RWPE2 (cell line): ENCODE measurements at regions not wholly inside any gene's neighbourhood (a gene's known extent, or its start where the extent isn't known, plus 50 kb on each side); places are given as distances from the start of the nearest gene placed in this dataset.

Source experiments
- ATAC-seq: fragments of 200-7000 bp; cut with Tn5 transposase; 3 replicates; pipeline ENCODE4 v1.9.1; 2021; ENCODE audit warnings: low read depth
- DNase-seq: peaks from one replicate; pipeline ENCODE4 v3.0.0-alpha.2; 2020; ENCODE audit warnings: low spot score
- H3K27ac ChIP-seq: fragments of 450-650 bp; 2 replicates; pipeline ENCODE4 v1.5.1; 2017; ENCODE audit warnings: mild to moderate bottlenecking; ENCODE audit not compliant: poor library complexity, severe bottlenecking
- H3K27me3 ChIP-seq: fragments of 250-450 bp; sonication (Bioruptor Pico); 2 replicates; pipeline ENCODE4 v1.5.1; 2021; ENCODE audit warnings: mild to moderate bottlenecking, moderate library complexity; ENCODE audit not compliant: insufficient read depth, poor library complexity, severe bottlenecking
- H3K36me3 ChIP-seq: fragments of 250-450 bp; sonication (Bioruptor Pico); 2 replicates; pipeline ENCODE4 v1.5.1; 2020; ENCODE audit warnings: low read depth, mild to moderate bottlenecking, moderate library complexity
- H3K4me1 ChIP-seq: fragments of 250-450 bp; sonication (Bioruptor Pico); 2 replicates; pipeline ENCODE4 v1.5.1; 2021; ENCODE audit warnings: mild to moderate bottlenecking, moderate library complexity; ENCODE audit not compliant: insufficient read depth, poor library complexity, severe bottlenecking
- H3K4me3 ChIP-seq: fragments of 250-450 bp; sonication (Bioruptor Pico); 2 replicates; pipeline ENCODE4 v1.5.1; 2021; ENCODE audit warnings: mild to moderate bottlenecking, moderate library complexity; ENCODE audit not compliant: severe bottlenecking
- H3K9me3 ChIP-seq: fragments of 250-450 bp; sonication (Bioruptor Pico); 2 replicates; pipeline ENCODE4 v1.5.1; 2021; ENCODE audit warnings: mild to moderate bottlenecking, moderate library complexity; ENCODE audit not compliant: severe bottlenecking
- TF ChIP-seq, protein P1 (sequence below): fragments of 450-650 bp; IDR thresholded peaks from one replicate; pipeline ENCODE4 v1.5.1; 2017; ENCODE audit warnings: mild to moderate bottlenecking, moderate library complexity; ENCODE audit not compliant: poor library complexity, severe bottlenecking

DNA sequence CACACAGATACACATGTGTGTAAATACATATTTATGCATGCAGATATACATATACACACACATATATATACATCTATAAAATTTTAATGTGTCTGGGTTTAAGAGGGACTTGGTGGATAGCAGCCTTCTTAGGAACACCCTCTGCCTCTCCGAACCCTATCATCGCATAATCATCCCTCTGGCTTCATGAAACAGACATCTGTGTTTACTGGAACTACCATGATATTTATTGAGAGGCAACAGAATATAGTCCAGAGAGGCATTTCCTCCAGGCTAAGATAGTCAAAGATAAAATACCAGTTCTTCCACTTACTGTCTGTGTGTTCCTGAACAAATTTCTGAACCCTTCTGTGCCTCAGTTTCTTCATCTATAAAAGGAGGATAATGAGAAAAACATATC lies 239.0 kb upstream of the FANCL start:
- H3K4me1 ChIP-seq = peaks cover 3% of the 10 kb centered on the region
- no peaks in the 10 kb centered on the region for H3K36me3 ChIP-seq
- TF ChIP-seq, protein P1, sequence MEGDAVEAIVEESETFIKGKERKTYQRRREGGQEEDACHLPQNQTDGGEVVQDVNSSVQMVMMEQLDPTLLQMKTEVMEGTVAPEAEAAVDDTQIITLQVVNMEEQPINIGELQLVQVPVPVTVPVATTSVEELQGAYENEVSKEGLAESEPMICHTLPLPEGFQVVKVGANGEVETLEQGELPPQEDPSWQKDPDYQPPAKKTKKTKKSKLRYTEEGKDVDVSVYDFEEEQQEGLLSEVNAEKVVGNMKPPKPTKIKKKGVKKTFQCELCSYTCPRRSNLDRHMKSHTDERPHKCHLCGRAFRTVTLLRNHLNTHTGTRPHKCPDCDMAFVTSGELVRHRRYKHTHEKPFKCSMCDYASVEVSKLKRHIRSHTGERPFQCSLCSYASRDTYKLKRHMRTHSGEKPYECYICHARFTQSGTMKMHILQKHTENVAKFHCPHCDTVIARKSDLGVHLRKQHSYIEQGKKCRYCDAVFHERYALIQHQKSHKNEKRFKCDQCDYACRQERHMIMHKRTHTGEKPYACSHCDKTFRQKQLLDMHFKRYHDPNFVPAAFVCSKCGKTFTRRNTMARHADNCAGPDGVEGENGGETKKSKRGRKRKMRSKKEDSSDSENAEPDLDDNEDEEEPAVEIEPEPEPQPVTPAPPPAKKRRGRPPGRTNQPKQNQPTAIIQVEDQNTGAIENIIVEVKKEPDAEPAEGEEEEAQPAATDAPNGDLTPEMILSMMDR = no peak
- no peak for ATAC-seq
- H3K4me3 ChIP-seq = no peak overlapping the region
- DNase-seq = no peak
- H3K27me3 ChIP-seq = no peaks in the 10 kb centered on the region
- no peak overlapping the region for H3K27ac ChIP-seq
- no peaks in the 10 kb centered on the region for H3K9me3 ChIP-seq

DNA sequence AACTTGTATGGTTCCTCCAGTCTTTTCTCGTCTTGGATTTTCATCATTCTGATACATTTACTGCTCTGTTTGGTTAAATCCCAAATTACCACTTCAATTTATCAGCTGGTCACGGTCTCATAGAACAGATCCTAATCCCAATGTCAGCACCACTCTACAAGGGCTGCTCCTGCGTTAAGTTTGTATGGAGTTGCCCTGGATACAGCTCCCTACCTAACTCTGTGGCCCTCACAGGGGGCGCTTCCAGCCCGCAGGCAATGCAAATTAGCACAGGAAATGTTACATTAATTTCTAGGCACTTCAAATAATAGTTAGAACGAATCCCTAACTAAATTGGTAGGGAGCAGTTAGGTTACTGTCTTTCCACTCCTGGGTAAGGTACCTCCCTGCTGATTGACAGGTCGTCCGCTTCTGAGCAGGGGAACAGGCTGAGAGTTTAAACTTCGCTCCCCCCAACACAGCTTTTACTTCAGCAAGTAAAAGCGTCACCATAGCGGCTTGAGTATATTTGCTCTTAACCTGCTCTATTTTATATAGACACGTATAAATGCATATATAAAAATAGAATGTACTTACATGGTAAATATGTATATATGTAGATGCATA lies 238.5 kb upstream of the FANCL start:
- Histone ChIP-seq H3K4me3 (no peak overlapping the region), H3K27me3 (no peaks in the 10 kb centered on the region), H3K36me3 (no peaks in the 10 kb centered on the region), H3K27ac (no peak overlapping the region), H3K9me3 (no peaks in the 10 kb centered on the region), H3K4me1 (peaks cover 3% of the 10 kb centered on the region)
- ATAC-seq (no peak), DNase-seq (no peak)
- TF ChIP-seq, protein P1 = no peak

DNA sequence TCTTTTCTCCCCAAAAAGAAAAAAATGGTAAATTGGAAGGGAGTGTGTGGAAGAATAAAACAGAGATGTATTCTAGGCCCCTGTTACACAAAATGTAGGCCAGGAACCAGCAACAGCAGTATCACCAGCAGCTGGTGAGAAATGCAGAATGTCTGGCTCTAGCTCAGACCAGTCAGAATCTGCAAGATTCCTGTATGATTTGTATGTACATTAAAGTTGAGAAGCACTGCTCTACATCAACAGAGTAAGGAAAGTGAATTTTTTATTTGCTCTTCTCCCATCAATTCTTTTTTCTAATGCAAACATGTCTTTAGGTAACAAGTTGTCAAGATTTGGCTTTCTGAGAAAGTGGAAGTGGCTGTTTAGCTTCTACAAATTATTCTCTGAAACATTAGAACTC lies 235.4 kb upstream of the FANCL start:
- Histone ChIP-seq H3K27ac (no peak overlapping the region), H3K4me1 (no peaks in the 10 kb centered on the region), H3K9me3 (no peaks in the 10 kb centered on the region), H3K27me3 (no peaks in the 10 kb centered on the region), H3K36me3 (no peaks in the 10 kb centered on the region), H3K4me3 (no peak overlapping the region)
- TF ChIP-seq, protein P1 = no peak
- no peak for ATAC-seq
- DNase-seq = no peak

DNA sequence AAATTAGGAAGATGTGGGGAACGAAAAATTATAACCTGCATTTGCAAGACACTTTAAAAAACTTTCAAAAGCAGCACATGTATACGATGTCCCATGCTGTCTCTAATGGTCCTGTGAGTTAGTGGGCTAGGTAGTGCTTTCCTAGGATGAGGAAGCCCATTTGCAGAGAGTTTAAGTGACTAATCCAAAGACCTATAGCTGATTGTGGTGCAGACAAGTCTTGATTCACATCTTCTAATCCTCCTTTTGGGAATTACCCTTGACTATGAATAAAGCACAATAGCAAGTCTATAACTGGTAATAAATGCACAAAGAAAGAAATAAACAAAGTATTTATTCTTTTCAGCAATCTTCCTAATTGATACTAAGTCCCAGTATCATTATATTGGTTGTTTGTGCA lies 234.6 kb upstream of the FANCL start:
- Histone ChIP-seq H3K4me3 (no peak overlapping the region), H3K4me1 (no peaks in the 10 kb centered on the region), H3K27ac (no peak overlapping the region), H3K9me3 (no peaks in the 10 kb centered on the region), H3K27me3 (no peaks in the 10 kb centered on the region), H3K36me3 (no peaks in the 10 kb centered on the region)
- DNase-seq = no peak
- no peak for ATAC-seq
- TF ChIP-seq, protein P1 = no peak

DNA sequence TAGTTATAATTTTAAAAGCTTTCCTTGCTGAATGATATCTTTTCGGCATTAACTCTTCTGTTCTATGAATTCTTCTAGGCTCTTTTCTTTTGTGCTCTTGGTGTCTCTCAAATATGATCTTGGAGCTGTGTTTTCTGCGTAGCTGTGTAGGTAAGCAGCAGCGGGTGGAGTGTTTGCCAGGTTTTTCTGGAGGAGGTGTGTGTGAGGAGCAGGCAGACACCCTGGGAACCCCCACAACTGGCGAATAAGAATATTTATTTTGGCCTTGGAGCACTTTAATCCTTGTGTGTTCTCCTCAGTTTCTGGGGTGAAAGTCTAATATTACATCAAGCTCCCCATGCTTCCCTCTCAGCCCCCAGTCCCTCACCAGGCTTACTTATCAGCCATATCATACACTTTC lies 232.0 kb upstream of the FANCL start:
- ATAC-seq (no peak), DNase-seq (no peak)
- no peak overlapping the region for H3K4me3 ChIP-seq
- no peaks in the 10 kb centered on the region for H3K27me3 ChIP-seq
- no peaks in the 10 kb centered on the region for H3K9me3 ChIP-seq
- TF ChIP-seq, protein P1 = no peak
- H3K4me1 ChIP-seq = no peaks in the 10 kb centered on the region
- H3K36me3 ChIP-seq = no peaks in the 10 kb centered on the region
- H3K27ac ChIP-seq = no peak overlapping the region
